ENCODE measurements at regions not wholly inside any gene's neighbourhood (a gene's known extent, or its start where the extent isn't known, plus 50 kb on each side); places are given as distances from the start of the nearest gene placed in this dataset.

DNA sequence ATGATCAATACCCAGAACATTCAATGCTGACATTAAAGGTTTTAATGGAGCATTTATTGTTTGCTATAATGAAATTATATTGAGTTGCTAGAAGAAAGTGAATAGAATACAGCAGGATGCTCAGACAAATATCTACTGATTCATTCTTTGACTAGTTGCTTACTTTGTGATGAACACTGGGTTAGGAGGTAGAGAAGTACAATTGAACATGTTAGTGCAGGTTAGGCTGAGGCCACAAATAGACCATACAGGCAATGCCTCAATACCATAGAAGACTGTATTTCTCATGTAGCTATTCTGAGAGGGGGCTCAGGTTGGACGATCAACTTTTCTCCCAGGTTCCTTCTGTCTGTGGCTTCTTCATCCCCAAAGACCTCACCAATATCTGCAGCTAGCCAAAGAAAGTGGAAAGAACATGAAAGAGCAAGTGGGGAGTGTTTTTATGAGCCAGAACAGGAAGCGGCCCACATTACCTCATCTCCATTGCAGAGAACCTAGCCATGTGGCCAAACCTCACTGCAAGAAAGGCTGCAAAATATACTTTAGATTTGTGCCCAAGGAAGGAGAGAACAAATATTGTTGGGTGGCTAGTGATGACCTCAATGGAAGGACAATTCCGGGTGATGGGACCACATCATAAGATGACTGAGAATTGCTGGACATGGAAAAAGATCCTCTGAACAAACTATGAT lies 180.3 kb upstream of the GATB start:
- no peak for DNase-seq (ENCODE audit: low read depth, low spot score)

- no peak for DNase-seq (ENCODE audit: low read depth, low spot score)
Measured at GRCh38 chr4:151940291-151940690, 179.5 kb upstream of the GATB start.

DNA sequence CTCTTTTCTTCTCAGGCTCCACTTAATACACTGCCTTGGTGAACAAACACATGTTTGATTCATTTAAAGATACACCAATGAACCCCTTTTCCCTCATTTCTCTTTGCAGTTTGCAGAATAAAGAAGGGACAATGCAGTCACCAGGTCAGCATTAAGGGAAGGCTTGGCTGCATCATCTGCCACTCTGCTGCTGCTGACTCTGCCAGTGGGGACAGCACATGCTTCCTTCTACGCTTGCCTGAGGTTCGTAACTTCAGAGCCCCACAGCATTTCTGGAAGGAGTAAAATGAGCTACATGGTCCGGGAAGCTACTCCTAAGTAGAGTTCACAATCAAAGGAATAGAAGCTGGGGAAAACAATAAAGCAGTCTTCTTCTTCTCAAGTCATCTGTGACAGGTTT lies 178.9 kb upstream of the GATB start:
- DNase-seq (ENCODE audit: low read depth, low spot score) = no peak

DNA sequence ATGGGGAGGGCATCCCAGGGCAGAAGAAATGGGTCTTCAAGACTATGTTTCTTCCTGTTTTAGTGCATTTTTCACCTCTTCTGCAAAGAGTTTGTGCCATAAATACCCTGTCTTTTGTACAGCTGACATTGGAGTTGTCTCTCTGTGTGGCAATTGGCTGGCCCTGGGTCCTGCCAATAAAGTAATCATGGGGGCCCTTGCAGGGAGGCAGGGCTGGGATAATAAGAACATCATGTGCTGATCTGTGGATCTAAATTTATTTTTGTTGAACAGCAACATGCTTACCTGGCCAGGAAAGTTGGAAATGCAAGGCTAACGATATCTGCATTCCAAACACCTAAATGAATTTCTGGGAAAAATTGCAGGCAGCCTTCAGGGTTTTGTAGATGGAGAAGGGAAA lies 174.6 kb upstream of the GATB start:
- DNase-seq (ENCODE audit: low read depth, low spot score) = no peak

- DNase-seq (ENCODE audit: low read depth, low spot score) = no peak
Measured at GRCh38 chr4:151934766-151935165, 174.0 kb upstream of the GATB start.

DNA sequence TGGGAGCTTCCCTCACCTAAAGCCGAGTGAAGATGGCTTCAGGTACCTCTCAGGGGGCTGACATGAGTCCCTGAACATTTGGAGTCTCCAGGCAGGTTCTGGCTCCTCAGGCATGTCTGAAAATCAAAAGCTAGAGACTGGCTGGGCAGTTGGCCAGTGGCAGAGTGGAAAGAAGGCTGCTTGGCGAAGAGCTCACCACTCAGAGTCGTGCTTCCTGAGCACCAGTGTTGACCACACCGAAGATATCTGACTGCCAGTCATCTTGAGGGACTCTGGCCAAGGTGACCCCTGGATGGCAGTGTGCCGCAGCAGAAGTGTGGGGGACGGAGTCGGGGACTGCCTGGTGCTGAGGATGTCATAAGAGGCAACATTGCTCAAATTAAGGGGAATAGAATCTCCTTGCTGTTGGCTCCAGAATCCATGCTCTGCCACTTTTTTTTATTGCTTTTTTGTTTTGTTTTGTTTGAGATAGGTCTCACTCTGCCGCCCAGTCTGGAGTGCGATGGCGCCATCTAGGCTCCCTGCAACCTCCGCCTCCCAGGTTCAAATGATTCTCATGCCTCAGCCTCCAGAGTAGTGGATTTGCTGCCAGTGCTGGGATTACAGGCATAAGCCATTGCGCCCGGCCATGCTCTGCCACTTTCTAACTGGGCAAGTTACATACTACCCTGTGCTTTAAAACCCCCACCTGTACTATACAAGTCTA lies 172.5 kb upstream of the GATB start:
- DNase-seq (ENCODE audit: low read depth, low spot score) = no peak

GRCh38 chr4:151931563-151931962 lies 170.8 kb upstream of the GATB start:
- DNase-seq (ENCODE audit: low read depth, low spot score) = no peak

DNA sequence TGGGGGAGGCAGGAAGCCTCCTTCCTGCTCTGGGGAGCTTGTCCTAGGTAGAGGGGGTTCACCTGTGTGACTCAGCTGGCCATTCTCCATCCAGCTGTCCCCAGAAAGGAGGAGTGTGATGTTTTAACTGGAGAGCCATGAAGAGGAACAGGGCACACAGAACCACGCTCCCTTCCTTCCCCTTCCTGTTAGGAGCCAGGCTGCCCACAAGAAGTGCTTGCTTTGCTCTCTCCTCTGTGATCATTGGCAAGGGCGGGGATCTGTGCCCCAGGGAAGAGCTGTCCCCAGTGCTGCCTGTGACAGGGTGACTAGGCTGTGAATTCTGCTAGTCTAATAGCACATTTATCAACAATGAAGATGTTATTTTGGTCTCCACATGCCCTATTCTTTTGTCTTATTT lies 169.6 kb upstream of the GATB start:
- no peak for DNase-seq (ENCODE audit: low read depth, low spot score)

GRCh38 chr4:151928112-151928511 lies 167.3 kb upstream of the GATB start:
- no peak for DNase-seq (ENCODE audit: low read depth, low spot score)

DNA sequence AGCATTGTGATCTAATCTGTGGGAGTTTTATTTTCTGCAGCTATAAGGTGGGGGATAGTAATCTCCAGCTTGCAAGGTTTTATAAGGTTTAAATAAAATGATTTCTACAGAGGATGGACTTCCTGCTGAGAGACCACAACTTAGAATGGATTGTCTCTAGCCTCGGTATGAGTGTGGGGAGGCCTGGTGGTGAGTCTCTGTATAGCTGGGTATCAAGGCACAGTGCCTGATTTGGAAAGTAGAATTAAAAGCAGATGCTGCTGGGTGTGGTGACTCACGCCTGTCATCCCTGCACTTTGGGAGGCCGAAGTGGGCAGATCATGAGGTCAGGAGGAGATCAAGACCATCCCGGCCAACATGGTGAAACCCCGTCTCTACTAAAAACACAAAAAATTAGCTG lies 162.0 kb upstream of the GATB start:
- no peak for DNase-seq (ENCODE audit: low read depth, low spot score)

GRCh38 chr4:151922306-151922705 lies 161.5 kb upstream of the GATB start:
- no peak for DNase-seq (ENCODE audit: low read depth, low spot score)

- no peak for DNase-seq (ENCODE audit: low read depth, low spot score)
Measured at GRCh38 chr4:151921811-151922210, 161.0 kb upstream of the GATB start.

DNA sequence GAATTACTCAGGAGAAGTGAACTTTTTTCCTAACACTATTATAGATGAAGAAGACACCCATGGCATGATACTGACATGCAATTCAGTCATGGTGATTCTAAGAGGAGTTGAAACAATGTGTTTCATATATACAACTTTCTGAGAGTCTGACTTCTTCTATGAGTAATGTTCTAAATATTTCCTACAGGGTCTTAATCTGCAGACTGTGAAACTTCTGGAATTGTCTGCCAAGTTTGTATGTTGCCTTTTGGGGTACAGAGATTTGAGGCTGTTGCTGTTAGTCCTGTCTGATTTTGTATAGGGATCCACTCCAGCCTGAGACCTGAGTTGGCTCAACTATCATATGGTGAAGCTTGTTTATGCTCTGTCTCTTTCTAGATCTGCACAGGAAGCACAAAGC lies 160.6 kb upstream of the GATB start:
- no peak for DNase-seq (ENCODE audit: low read depth, low spot score)

DNA sequence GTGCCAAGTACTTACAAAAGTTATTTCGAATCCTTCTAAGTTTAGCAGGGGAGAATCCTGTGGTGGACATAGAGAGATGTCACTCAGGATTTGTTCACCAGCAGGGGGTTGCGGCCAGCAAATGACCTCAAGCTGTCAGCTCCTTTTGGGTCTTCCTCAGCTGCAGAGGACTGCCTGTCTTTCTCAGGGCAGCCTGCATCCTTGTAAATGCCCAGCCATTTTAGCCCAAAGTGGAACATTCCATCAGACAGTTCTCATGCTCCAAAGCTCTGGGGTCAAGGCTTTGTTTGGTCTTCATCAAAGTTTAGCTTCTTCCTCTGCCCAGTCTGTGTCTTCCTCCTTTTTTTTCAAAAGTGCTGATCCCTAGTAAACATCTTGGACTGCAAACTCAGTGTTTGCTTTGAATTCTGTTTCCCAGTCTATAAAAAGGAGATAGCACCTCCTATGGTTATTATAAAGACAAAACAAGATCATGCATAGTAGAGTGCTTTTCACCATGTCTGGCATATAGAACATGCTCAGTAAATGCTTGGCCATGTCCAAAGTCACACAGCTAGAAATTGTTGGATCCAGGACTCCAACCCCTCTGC lies 156.4 kb upstream of the GATB start:
- DNase-seq (ENCODE audit: low read depth, low spot score) = no peak

- DNase-seq (ENCODE audit: low read depth, low spot score) = no peak
Measured at GRCh38 chr4:151912632-151913031, 151.8 kb upstream of the GATB start.

- DNase-seq (ENCODE audit: low read depth, low spot score) = no peak
Measured at GRCh38 chr4:151911970-151912369, 151.2 kb upstream of the GATB start.

DNA sequence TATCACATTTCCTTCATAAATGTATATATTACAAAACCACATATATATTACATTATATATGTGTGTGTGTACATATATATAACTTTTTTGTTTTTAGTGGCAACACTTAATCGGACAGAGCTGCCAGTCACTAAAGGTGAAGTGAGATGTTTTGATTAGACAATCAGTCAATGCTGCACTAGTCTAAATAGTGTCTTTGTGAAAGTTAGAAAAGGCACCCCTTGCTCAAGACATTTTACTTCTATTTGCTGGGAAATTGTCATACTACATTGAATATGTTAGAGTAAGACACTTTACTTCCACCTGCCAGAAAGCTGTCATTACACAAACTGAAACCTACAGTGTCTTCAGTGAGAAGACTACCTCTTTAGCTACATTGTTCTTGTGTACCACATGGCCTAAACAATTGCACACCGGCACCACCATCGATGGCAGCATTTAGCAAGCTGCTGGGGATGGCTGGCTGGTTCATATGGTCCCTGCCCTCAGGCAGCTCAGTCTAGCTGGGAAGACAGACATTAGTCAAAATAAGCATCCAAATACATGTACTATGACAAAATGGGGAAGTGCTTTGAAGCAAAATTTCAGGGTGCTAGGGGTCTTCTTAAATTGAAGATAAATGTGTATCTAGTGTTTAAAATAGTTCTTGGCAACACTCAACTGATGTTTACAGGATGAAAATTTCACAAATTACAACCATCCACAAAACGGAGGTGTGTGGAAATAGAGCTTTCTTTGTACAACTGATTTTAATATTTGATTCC lies 148.1 kb upstream of the GATB start:
- DNase-seq (ENCODE audit: low read depth, low spot score) = no peak

- no peak for DNase-seq (ENCODE audit: low read depth, low spot score)
Measured at GRCh38 chr4:151908201-151908600, 147.4 kb upstream of the GATB start.

DNA sequence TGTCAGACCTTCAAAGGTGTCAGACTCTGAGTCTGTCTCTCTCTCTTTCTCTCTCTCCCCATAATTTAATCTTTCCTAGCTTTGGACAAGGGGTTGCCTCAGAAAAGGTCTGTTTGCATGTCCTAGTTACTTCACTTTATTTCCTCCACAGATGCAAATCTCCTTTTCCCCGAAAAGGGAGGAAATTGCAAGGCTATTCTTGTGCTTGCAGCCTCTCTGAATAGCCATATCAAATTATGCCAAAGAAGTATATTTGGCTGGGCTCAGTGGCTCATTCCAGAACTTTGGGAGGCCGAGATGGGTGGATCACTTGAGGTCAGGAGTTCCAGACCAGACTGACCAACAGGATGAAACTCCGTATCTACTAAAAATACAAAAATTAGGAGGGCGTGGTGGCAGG lies 145.6 kb upstream of the GATB start:
- no peak for DNase-seq (ENCODE audit: low read depth, low spot score)

DNA sequence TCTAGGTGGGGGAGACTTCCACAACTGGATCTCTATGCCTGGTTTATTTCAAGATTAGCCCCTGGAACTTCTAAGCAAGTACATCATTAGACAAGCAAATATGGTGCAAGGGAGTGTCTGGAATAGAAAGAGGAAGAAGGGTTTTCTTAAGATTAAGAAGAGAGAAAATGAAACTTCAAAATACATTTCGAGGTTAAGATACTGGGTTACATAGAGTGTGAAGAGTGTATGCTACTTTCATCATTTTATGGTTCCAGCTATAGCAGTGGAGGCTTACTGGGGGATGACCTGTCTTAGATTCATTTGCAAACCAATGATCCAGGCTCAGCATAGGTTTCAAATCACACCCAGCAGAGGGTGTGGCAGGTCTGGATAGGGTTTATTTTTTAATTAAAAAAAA lies 144.4 kb upstream of the GATB start:
- no peak for DNase-seq (ENCODE audit: low read depth, low spot score)

DNA sequence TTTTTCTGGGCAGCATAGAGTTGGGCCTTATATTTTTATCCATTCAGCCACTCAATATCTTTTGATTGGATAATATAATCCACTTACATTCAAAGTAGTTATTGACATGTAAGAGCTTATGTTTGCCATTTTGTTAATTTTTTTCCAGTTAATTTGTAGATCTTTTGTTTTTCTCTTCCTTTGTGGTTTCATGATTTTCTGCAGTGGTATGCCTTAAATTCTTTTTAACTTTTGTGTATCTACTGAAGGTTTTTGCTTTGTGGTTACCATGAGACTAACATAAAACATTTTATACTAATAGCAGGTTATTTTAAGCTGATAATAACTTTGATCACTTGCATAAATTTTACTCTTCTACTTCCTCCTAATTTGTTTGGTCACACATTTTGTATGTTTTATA lies 140.8 kb upstream of the GATB start:
- DNase-seq (ENCODE audit: low read depth, low spot score) = no peak

DNA sequence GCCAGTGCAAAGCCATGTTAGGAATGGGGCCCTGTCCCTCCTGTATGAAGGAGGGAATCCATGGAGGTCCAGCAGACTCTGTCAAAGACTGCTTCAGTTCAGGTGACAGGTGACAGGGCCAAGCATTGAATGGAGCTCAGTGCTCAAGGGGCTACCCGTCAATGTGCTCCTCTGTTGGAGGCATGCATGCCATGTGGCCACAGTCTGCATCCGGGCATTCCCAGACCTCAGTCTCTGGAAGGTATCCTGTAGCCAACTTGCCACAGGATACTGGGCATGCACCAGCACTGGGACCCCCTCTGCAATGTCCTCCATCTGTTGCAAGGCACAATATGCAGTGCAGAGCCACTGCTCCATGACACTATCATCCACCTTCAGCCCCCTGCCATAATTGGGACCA lies 136.1 kb upstream of the GATB start:
- no peak for DNase-seq (ENCODE audit: low read depth, low spot score)

GRCh38 chr4:151895671-151896070 lies 134.9 kb upstream of the GATB start:
- DNase-seq (ENCODE audit: low read depth, low spot score) = no peak

Measured in activated CD4-positive, CD25-positive, alpha-beta regulatory T cell treated with anti-CD3 and anti-CD28 coated beads, Interleukin-2, amount 50 U/mL, for 16 hours (primary cell).